Heart left ventricle (tissue), 16 donors: ENCODE measurements at regions not wholly inside any gene's neighbourhood (a gene's known extent, or its start where the extent isn't known, plus 50 kb on each side); places are given as distances from the start of the nearest gene placed in this dataset.

ENCODE experiments used
- ATAC-seq, 4 donors: fragments of 200-7000 bp; cut with Tn5 transposase; one replicate each; pipeline ENCODE4 v1.9.1; 2020 to 2022; ENCODE audit warnings: moderate library complexity in 4 of 4, mild to moderate bottlenecking in 3 of 4, moderate number of reproducible peaks in 1 of 4
- DNase-seq, 5 donors: peaks; one replicate each; pipeline ENCODE4 v3.0.0-alpha.2; 2020
- H3K27ac ChIP-seq, 12 donors: fragments of 200-600 bp; sonication (generic) in 4 of 12; one replicate each; pipeline versions ENCODE4 v1.5.0 to v1.8.0; 2016 to 2022; ENCODE audit warnings: mild to moderate bottlenecking in 2 of 12
- H3K27me3 ChIP-seq, 9 donors: fragments of 200-600 bp; sonication (generic) in 2 of 9; one replicate each; pipeline versions ENCODE4 v1.5.1 to v1.8.0; 2016 to 2022; ENCODE audit warnings: mild to moderate bottlenecking in 3 of 9
- H3K36me3 ChIP-seq, 9 donors: fragments of 200-600 bp; sonication (generic) in 2 of 9; one replicate each; pipeline versions ENCODE4 v1.5.0 to v1.8.0; 2018 to 2022; ENCODE audit warnings: mild to moderate bottlenecking in 2 of 9
- H3K4me1 ChIP-seq, 12 donors: fragments of 200-600 bp; sonication (generic) in 4 of 12; one replicate each; pipeline versions ENCODE4 v1.5.0 to v1.8.0; 2016 to 2022; ENCODE audit warnings: mild to moderate bottlenecking in 3 of 12
- H3K4me3 ChIP-seq, 12 donors: fragments of 200-600 bp; sonication (generic) in 4 of 12; one replicate each; pipeline versions ENCODE4 v1.5.0 to v1.8.0; 2017 to 2022; ENCODE audit warnings: mild to moderate bottlenecking in 9 of 12, moderate library complexity in 4 of 12
- H3K9me3 ChIP-seq, 12 donors: fragments of 200-600 bp; sonication (generic) in 4 of 12; one replicate each; pipeline versions ENCODE4 v1.5.0 to v1.8.0; 2016 to 2022; ENCODE audit warnings: mild to moderate bottlenecking in 1 of 12
- CTCF ChIP-seq, 12 donors: fragments of 200-600 bp; sonication (generic) in 4 of 12; IDR thresholded peaks; one replicate each; pipeline versions ENCODE4 v1.5.0 to v1.8.0; 2018 to 2022; ENCODE audit warnings: antibody characterized with exemption in 12 of 12, mild to moderate bottlenecking in 5 of 12
- POLR2A ChIP-seq, 2 donors: fragments of 450-650 bp; IDR thresholded peaks; one replicate each; pipeline ENCODE4 v1.6.1; 2017; ENCODE audit warnings: antibody characterized with exemption in 2 of 2, mild to moderate bottlenecking in 2 of 2, moderate library complexity in 2 of 2
- WGBS, 4 donors: extraction: QIAGEN DNeasy Blood & Tissue Kit in 2 of 4; methylation state at CpG; one replicate each; pipeline versions ENCODE4 v1.1.5 to v1.1.7; 2013 to 2018; 5-methylcytosine and 5-hydroxymethylcytosine counted together
- intact Hi-C, 10 donors: fragments of 100-400 bp; cut with DNase I; formaldehyde crosslinking; loops; one replicate each; pipeline versions ENCODE4 v1.11.1 to v1.14.2; 2022
- donor health status: ischemic (EF 13 %, LVEDD 7.1; RV severe dilation, severe dysfunction).
- donor health status: healthy with polysubstance abuse.
- donor health status: DM: no; HTN: yes; CAD: no.
- donor health status: DM: no; HTN: no; CAD: no.
- donor health status: ischemic (EF 25% LVEDD 6.9; RV normal size, moderate dysfunction).
- donor health status: ischemic (EF 25% LVEDD 5.7; RV mildly dilated, moderate dysfunction).
- donor health status: healthy.
- donor health status: DM: yes; HTN: yes; CAD: no.
- donor health status: ischemic (EF 35%, LVEDD 5.7; RV mildly dilated, moderate dysfunction).
- donor health status: nonischemic (EF 11% LVEDD 7.7; RV severe dilation, severe dysfunction).
- donor health status: DM: yes; HTN: yes; CAD: no.
- donor health status: PGD.
- donor health status: ischemic (EF 29% LVEDD 5.4; RV normal size, mild dysfunction).
- donor health status: nonischemic (EF 23%, LVEDD 6.1; RV moderate dilation, normal function).

GRCh38 chr11:123272565-123272964 lies 77.5 kb upstream of the CLMP start:
- Histone ChIP-seq H3K27me3 (peaks cover 0 to 11% (median 0%) of the 10 kb centered on the region in 9 donors), H3K27ac (no peak overlapping the region), H3K4me1 (no peaks in the 10 kb centered on the region), H3K36me3 (no peaks in the 10 kb centered on the region), H3K4me3 (no peak overlapping the region), H3K9me3 (no peaks in the 10 kb centered on the region)
- intact Hi-C loops: no loop called here
- TF ChIP-seq POLR2A (IDR thresholded peaks at IDR 0.05) (no peak), CTCF (IDR thresholded peaks at IDR 0.05) (no peak)
- ATAC-seq (no peak), DNase-seq (no peak)
- 52 to 71% (median 64%) methylated on average over 2 of the region's 2 CpGs for WGBS, 4 donors

- DNase-seq (no peak), ATAC-seq (no peak)
- TF ChIP-seq POLR2A (IDR thresholded peaks at IDR 0.05) (no peak), CTCF (IDR thresholded peaks at IDR 0.05) (no peak)
- WGBS, 4 donors: 57 to 70% (median 63%) methylated on average over 6 of the region's 6 CpGs
- H3K27ac ChIP-seq: no peak overlapping the region
- H3K4me1 ChIP-seq: no peaks in the 10 kb centered on the region
- no peaks in the 10 kb centered on the region for H3K9me3 ChIP-seq
- H3K4me3 ChIP-seq: no peak overlapping the region
- intact Hi-C loops: no loop called here
- no peaks in the 10 kb centered on the region for H3K36me3 ChIP-seq
- H3K27me3 ChIP-seq: peaks cover 0 to 24% (median 0%) of the 10 kb centered on the region in 9 donors
Measured at GRCh38 chr11:123268156-123268555, 73.1 kb upstream of the CLMP start.

- intact Hi-C loops: no loop called here
- WGBS, 4 donors: 76 to 91% (median 83%) methylated on average over 3 of the region's 3 CpGs
- Histone ChIP-seq H3K4me3 (no peak overlapping the region), H3K27me3 (peaks cover 0 to 24% (median 0%) of the 10 kb centered on the region in 9 donors), H3K36me3 (no peaks in the 10 kb centered on the region), H3K9me3 (no peaks in the 10 kb centered on the region), H3K27ac (no peak overlapping the region), H3K4me1 (peaks cover 0 to 9% (median 0%) of the 10 kb centered on the region in 12 donors)
- DNase-seq (no peak), ATAC-seq (no peak)
- TF ChIP-seq CTCF (IDR thresholded peaks at IDR 0.05) (no peak), POLR2A (IDR thresholded peaks at IDR 0.05) (no peak)
Measured at GRCh38 chr11:123265951-123266350, 70.9 kb upstream of the CLMP start.

GRCh38 chr11:123264431-123264780 lies 69.4 kb upstream of the CLMP start:
- peaks cover 0 to 12% (median 0%) of the 10 kb centered on the region in 12 donors for H3K4me1 ChIP-seq
- H3K4me3 ChIP-seq: no peak overlapping the region
- H3K36me3 ChIP-seq: no peaks in the 10 kb centered on the region
- DNase-seq: no peak
- H3K27ac ChIP-seq: no peak overlapping the region
- TF ChIP-seq CTCF (IDR thresholded peaks at IDR 0.05) (no peak), POLR2A (IDR thresholded peaks at IDR 0.05) (no peak)
- 44 to 58% (median 49%) methylated on average over 3 of the region's 3 CpGs for WGBS, 4 donors
- intact Hi-C loops: loop anchor here in 2 of 10 donors (5.0 kb wide), 1 partner anchor 162 kb away; no protein-coding TSS in a partner anchor
- no peak for ATAC-seq
- H3K9me3 ChIP-seq: no peaks in the 10 kb centered on the region
- peaks cover 0 to 22% (median 0%) of the 10 kb centered on the region in 9 donors for H3K27me3 ChIP-seq
